KMS-11 (cell line): ENCODE measurements at regions not wholly inside any gene's neighbourhood (a gene's known extent, or its start where the extent isn't known, plus 50 kb on each side); places are given as distances from the start of the nearest gene placed in this dataset.

Experiments used
- H2AFZ ChIP-seq: fragments of 200-600 bp; sonication (generic); 2 replicates; pipeline ENCODE4 v1.6.1; 2016; ENCODE audit warnings: antibody characterized with exemption, mixed run types, low read depth
- H3K27ac ChIP-seq: fragments of 200-600 bp; sonication (generic); 2 replicates; pipeline ENCODE4 v1.6.1; 2016; ENCODE audit warnings: mild to moderate bottlenecking, mixed run types
- H3K27me3 ChIP-seq: fragments of 200-600 bp; sonication (generic); 2 replicates; pipeline ENCODE4 v1.6.1; 2017; ENCODE audit warnings: mild to moderate bottlenecking, low read depth, mixed run types, moderate library complexity; ENCODE audit not compliant: insufficient read depth
- H3K36me3 ChIP-seq: fragments of 200-600 bp; sonication (generic); 2 replicates; pipeline ENCODE4 v1.6.1; 2017; ENCODE audit warnings: mild to moderate bottlenecking, mixed run types; ENCODE audit not compliant: insufficient read depth
- H3K4me1 ChIP-seq: fragments of 200-600 bp; sonication (generic); 2 replicates; pipeline ENCODE4 v1.6.1; 2016; ENCODE audit warnings: mild to moderate bottlenecking, low read depth, mixed run types; ENCODE audit not compliant: poor library complexity, severe bottlenecking
- H3K4me2 ChIP-seq: fragments of 200-600 bp; sonication (generic); 2 replicates; pipeline ENCODE4 v1.7.0; 2016; ENCODE audit warnings: mild to moderate bottlenecking, mixed run types
- H3K4me3 ChIP-seq: fragments of 200-600 bp; sonication (generic); IDR thresholded peaks from 2 replicates; pipeline ENCODE4 v1.6.1; 2017; ENCODE audit warnings: low read depth, low read length, mixed read lengths; ENCODE audit not compliant: insufficient read depth
- H3K79me2 ChIP-seq: fragments of 200-600 bp; sonication (generic); 2 replicates; pipeline ENCODE4 v1.6.1; 2016; ENCODE audit warnings: low read depth, mixed run types; ENCODE audit not compliant: insufficient read depth
- H3K9ac ChIP-seq: fragments of 200-600 bp; sonication (generic); 2 replicates; pipeline ENCODE4 v1.6.1; 2016; ENCODE audit warnings: mild to moderate bottlenecking, mixed run types
- H4K20me1 ChIP-seq: fragments of 200-600 bp; sonication (generic); 2 replicates; pipeline ENCODE4 v1.6.1; 2016; ENCODE audit warnings: mild to moderate bottlenecking, mixed run types; ENCODE audit not compliant: insufficient read depth
- TF ChIP-seq, protein P1 (sequence below): fragments of 200-600 bp; sonication (generic); conservative IDR thresholded peaks from 2 replicates; pipeline ENCODE4 v1.6.1; 2017; ENCODE audit warnings: low read depth, mild to moderate bottlenecking, antibody characterized with exemption, low read length, moderate library complexity, mixed read lengths

DNA sequence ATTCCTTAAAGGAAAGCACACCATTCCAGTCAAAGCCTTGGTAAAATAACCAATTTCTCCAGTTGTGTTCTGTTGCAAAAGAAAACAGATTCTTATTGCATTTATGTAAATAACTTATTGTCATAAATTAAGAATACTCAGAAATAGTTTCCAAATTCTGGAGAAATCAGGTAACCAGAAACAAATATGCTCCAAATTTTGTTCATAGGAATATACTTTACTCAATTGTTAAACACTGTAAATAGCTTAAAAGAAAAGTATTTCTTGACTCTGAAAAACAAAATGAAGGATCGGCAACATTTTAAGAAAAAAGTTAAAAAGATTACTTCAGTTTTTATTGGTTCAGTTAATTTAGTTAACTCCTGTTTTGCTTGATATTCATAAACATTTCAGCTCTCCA, 67.1 kb upstream of the PIK3CG start:
- Histone ChIP-seq H3K4me3 (no peak overlapping the region), H3K4me2 (no peak overlapping the region), H3K36me3 (no peaks in the 10 kb centered on the region), H3K27me3 (no peaks in the 10 kb centered on the region), H3K4me1 (peaks cover 8% of the 10 kb centered on the region), H3K9ac (no peak overlapping the region), H3K79me2 (no peaks in the 10 kb centered on the region), H4K20me1 (no peaks in the 10 kb centered on the region), H3K27ac (no peak overlapping the region), H2AFZ (no peak overlapping the region)
- TF ChIP-seq, protein P1, sequence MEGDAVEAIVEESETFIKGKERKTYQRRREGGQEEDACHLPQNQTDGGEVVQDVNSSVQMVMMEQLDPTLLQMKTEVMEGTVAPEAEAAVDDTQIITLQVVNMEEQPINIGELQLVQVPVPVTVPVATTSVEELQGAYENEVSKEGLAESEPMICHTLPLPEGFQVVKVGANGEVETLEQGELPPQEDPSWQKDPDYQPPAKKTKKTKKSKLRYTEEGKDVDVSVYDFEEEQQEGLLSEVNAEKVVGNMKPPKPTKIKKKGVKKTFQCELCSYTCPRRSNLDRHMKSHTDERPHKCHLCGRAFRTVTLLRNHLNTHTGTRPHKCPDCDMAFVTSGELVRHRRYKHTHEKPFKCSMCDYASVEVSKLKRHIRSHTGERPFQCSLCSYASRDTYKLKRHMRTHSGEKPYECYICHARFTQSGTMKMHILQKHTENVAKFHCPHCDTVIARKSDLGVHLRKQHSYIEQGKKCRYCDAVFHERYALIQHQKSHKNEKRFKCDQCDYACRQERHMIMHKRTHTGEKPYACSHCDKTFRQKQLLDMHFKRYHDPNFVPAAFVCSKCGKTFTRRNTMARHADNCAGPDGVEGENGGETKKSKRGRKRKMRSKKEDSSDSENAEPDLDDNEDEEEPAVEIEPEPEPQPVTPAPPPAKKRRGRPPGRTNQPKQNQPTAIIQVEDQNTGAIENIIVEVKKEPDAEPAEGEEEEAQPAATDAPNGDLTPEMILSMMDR: no peak

DNA sequence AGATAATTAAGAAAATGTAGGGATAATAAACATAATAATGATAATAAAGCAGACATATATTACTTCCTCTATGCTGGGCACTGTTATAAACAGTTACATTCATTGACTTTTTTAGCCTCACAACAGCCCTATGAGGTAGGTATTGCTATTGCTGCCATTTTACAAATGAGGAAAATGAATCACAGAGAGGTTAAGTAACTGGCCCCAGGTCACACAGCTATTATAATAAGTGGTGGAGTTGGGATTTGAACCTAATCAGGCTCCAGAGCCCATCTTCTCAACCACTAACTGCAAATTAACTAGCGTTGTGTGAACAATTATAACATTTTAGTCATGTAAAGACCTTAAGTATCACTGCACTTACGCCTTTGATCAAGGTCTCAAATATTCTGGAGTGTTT, 62.5 kb upstream of the PIK3CG start:
- no peaks in the 10 kb centered on the region for H3K36me3 ChIP-seq
- H3K27ac ChIP-seq: no peak overlapping the region
- H4K20me1 ChIP-seq: no peaks in the 10 kb centered on the region
- H3K4me3 ChIP-seq: no peak overlapping the region
- no peak overlapping the region for H2AFZ ChIP-seq
- H3K4me1 ChIP-seq: no peaks in the 10 kb centered on the region
- H3K4me2 ChIP-seq: no peak overlapping the region
- H3K9ac ChIP-seq: no peak overlapping the region
- TF ChIP-seq, protein P1: no peak
- no peaks in the 10 kb centered on the region for H3K79me2 ChIP-seq
- no peaks in the 10 kb centered on the region for H3K27me3 ChIP-seq

DNA sequence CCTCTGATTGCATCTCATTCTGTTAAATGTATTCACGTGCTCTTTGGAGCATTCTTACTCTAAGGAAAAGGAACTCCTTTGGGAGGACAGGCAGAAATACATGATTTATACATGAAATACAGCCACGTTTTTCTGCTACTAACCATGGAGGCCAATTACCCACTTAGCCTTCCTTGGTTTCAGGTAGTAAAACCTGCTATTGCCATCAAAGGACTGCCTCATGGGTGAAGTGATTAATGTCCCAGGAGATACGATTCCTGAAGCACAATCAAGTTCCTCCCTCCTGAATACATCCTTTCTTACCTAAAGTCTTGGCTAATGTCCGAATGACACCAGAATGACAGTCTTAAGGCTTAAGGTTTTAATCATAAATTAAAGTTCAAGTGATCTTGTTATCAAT, 58.5 kb upstream of the PIK3CG start:
- Histone ChIP-seq H3K79me2 (no peaks in the 10 kb centered on the region), H3K27ac (no peak overlapping the region), H4K20me1 (no peaks in the 10 kb centered on the region), H3K9ac (no peak overlapping the region), H3K4me1 (no peaks in the 10 kb centered on the region), H3K36me3 (no peaks in the 10 kb centered on the region), H2AFZ (no peak overlapping the region), H3K27me3 (no peaks in the 10 kb centered on the region), H3K4me2 (no peak overlapping the region), H3K4me3 (no peak overlapping the region)
- TF ChIP-seq, protein P1: no peak

DNA sequence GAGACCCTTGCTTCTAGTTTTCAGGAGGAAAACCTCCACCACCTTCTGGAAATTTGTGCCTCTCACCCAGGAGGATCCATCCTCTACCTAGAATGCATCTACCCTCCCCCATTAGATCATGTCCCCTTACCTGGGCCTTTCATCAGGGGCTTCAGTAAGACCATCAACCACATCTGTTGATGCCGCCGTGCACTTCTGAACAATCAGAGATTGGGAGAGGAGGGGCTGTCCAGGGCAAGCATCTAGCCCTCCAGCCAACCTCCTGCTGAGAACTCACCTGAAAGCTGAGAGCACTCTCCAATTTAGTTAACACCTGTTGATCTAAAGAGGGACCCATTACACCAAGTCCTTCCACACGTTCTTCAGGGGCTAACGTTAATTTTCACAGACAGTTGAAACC, 57.6 kb upstream of the PIK3CG start:
- TF ChIP-seq, protein P1: no peak
- Histone ChIP-seq H2AFZ (no peak overlapping the region), H3K4me3 (no peak overlapping the region), H3K79me2 (no peaks in the 10 kb centered on the region), H3K4me2 (no peak overlapping the region), H3K27ac (no peak overlapping the region), H3K36me3 (no peaks in the 10 kb centered on the region), H3K4me1 (no peaks in the 10 kb centered on the region), H4K20me1 (no peaks in the 10 kb centered on the region), H3K9ac (no peak overlapping the region), H3K27me3 (no peaks in the 10 kb centered on the region)
